Keratinocyte (primary cell): ENCODE measurements at regions not wholly inside any gene's neighbourhood (a gene's known extent, or its start where the extent isn't known, plus 50 kb on each side); places are given as distances from the start of the nearest gene placed in this dataset.

Source experiments
- EZH2 ChIP-seq: IDR thresholded peaks from one replicate; pipeline ENCODE4 v1.6.1; 2012; ENCODE audit warnings: inconsistent platforms, mild to moderate bottlenecking, low read length, moderate library complexity
- TF ChIP-seq, protein P1 (sequence below), 3 experiments: IDR thresholded peaks in 1 of 3; conservative IDR thresholded peaks in 1 of 3; optimal IDR thresholded peaks in 1 of 3; 2 replicates in 2 of 3; 3 replicates in 1 of 3; pipeline versions ENCODE3 to v1.5.1; 2011; ENCODE audit warnings: low read length in 3 of 3, mild to moderate bottlenecking in 3 of 3, moderate library complexity in 2 of 3, control low read depth in 1 of 3, inconsistent platforms in 1 of 3; ENCODE audit not compliant: insufficient read depth in 2 of 3; ENCODE audit errors: extremely low read depth in 1 of 3

DNA sequence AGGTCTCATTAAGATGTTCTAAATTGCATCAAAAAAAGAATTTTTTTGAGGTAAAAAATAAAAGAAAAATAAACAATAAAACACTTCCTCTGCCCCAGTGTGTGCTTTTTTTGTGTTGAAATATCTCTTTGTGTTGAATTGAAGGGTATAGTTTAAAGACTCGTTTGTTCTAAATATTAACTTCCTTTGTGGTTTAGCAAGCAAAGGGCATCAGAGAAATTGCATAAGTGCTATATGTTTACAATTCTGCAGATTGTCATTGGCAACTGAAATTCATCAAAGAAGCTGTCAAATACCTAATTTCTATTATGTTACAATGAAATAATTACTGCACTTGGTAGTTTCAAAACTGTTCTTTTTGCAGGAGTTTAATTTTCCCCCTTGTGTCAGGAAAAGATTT lies 260.5 kb downstream of the DKK2 start:
- TF ChIP-seq, protein P1, sequence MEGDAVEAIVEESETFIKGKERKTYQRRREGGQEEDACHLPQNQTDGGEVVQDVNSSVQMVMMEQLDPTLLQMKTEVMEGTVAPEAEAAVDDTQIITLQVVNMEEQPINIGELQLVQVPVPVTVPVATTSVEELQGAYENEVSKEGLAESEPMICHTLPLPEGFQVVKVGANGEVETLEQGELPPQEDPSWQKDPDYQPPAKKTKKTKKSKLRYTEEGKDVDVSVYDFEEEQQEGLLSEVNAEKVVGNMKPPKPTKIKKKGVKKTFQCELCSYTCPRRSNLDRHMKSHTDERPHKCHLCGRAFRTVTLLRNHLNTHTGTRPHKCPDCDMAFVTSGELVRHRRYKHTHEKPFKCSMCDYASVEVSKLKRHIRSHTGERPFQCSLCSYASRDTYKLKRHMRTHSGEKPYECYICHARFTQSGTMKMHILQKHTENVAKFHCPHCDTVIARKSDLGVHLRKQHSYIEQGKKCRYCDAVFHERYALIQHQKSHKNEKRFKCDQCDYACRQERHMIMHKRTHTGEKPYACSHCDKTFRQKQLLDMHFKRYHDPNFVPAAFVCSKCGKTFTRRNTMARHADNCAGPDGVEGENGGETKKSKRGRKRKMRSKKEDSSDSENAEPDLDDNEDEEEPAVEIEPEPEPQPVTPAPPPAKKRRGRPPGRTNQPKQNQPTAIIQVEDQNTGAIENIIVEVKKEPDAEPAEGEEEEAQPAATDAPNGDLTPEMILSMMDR (optimal IDR thresholded peaks at IDR 0.05 in 1 of 3, IDR thresholded peaks at IDR 0.05 in 1 of 3, conservative IDR thresholded peaks at IDR 0.05 in 1 of 3; ENCODE audit: extremely low read depth in 1 of 3, insufficient read depth in 2 of 3, low read length in 3 of 3), result no peak
- no peak for TF ChIP-seq EZH2
